ENCODE measurements at regions not wholly inside any gene's neighbourhood (a gene's known extent, or its start where the extent isn't known, plus 50 kb on each side); places are given as distances from the start of the nearest gene placed in this dataset.

DNA sequence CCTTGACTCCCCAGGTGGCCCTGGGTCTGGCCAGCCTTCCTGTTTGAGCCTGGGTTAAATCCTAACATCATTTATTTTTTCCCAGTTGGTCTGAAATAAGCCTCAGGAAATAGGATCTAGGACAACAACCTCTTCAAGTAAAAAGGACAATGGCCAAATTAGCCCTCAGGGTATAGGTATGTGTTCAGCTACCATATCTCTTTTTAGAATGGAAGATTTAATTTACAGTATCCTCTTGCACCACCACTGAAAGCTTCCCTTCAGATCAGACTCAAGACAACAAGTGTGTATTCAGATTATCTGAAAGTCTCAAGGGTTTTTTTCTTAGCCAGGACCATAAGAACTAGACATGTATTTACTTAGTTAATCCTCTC, 61.6 kb upstream of the CXCR4 start:
- TF ChIP-seq, protein P1, sequence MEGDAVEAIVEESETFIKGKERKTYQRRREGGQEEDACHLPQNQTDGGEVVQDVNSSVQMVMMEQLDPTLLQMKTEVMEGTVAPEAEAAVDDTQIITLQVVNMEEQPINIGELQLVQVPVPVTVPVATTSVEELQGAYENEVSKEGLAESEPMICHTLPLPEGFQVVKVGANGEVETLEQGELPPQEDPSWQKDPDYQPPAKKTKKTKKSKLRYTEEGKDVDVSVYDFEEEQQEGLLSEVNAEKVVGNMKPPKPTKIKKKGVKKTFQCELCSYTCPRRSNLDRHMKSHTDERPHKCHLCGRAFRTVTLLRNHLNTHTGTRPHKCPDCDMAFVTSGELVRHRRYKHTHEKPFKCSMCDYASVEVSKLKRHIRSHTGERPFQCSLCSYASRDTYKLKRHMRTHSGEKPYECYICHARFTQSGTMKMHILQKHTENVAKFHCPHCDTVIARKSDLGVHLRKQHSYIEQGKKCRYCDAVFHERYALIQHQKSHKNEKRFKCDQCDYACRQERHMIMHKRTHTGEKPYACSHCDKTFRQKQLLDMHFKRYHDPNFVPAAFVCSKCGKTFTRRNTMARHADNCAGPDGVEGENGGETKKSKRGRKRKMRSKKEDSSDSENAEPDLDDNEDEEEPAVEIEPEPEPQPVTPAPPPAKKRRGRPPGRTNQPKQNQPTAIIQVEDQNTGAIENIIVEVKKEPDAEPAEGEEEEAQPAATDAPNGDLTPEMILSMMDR (IDR thresholded peaks at IDR 0.05; ENCODE audit: low read length), result no peak
- no peak for TF ChIP-seq EZH2 (IDR thresholded peaks at IDR 0.05; ENCODE audit: borderline replicate concordance, low read length)
